K562 (cell line): ENCODE measurements at regions not wholly inside any gene's neighbourhood (a gene's known extent, or its start where the extent isn't known, plus 50 kb on each side); places are given as distances from the start of the nearest gene placed in this dataset.

ENCODE experiments used
- ETV1 ChIP-seq: fragments of 450-650 bp; conservative IDR thresholded peaks from 2 replicates; pipeline ENCODE4 v1.6.1; 2016; ENCODE audit warnings: missing genetic modification characterization, control low read depth, low read depth, missing compliant biosample characterization
- HNRNPUL1 ChIP-seq: fragments of 200-400 bp; formaldehyde crosslinking; IDR thresholded peaks from 2 replicates; pipeline ENCODE4 v1.6.1; 2017; ENCODE audit warnings: low read length
- SAP30 ChIP-seq: fragments of 200-600 bp; sonication (generic); IDR thresholded peaks from 2 replicates; pipeline ENCODE4 v1.6.1; 2012; ENCODE audit warnings: borderline replicate concordance, low read depth, mild to moderate bottlenecking, moderate library complexity, low read length, control low read depth, inconsistent platforms; ENCODE audit not compliant: insufficient read depth, poor library complexity, severe bottlenecking
- TCF7L2 ChIP-seq: fragments of 150-350 bp; IDR thresholded peaks from 2 replicates; pipeline ENCODE4 v1.6.1; 2016; ENCODE audit warnings: low read depth, mild to moderate bottlenecking, low read length, moderate library complexity
- YBX1 ChIP-seq: fragments of 450-650 bp; IDR thresholded peaks from 2 replicates; pipeline ENCODE4 v1.7.1; 2016; ENCODE audit warnings: mild to moderate bottlenecking
- ZNF184 ChIP-seq: sonication (generic); formaldehyde crosslinking; IDR thresholded peaks from 2 replicates; pipeline ENCODE4 v1.5.0; 2020; ENCODE audit warnings: missing genetic modification reagents
- ZNF239 ChIP-seq: fragments of 250-450 bp; sonication (Bioruptor Pico); IDR thresholded peaks from 2 replicates; pipeline ENCODE4 v1.4.0; 2020; ENCODE audit warnings: mild to moderate bottlenecking
- TF ChIP-seq, protein P1 (sequence below), 2 experiments: fragments of 250-450 bp in 1 of 2; fragments of 450-650 bp in 1 of 2; sonication (Bioruptor Pico) in 1 of 2; IDR thresholded peaks; 2 replicates each; pipeline versions ENCODE4 v1.6.1 to v1.8.0; 2016 to 2021; ENCODE audit warnings: mild to moderate bottlenecking in 2 of 2, moderate library complexity in 2 of 2, missing compliant biosample characterization in 1 of 2, missing genetic modification characterization in 1 of 2
- TF ChIP-seq, protein P2 (sequence below): fragments of 450-650 bp; IDR thresholded peaks from 2 replicates; pipeline ENCODE4 v1.6.1; 2017; ENCODE audit warnings: antibody characterized with exemption, mild to moderate bottlenecking
- TF ChIP-seq, protein P3 (sequence below): sonication (generic); formaldehyde crosslinking; IDR thresholded peaks from 2 replicates; pipeline ENCODE4 v1.8.0; 2023; ENCODE audit warnings: mild to moderate bottlenecking, missing genetic modification reagents
- TF ChIP-seq, protein P4 (sequence below), 3 experiments: IDR thresholded peaks in 2 of 3; conservative IDR thresholded peaks in 1 of 3; 2 replicates each; pipeline ENCODE4 v1.5.1; 2011 to 2012; ENCODE audit warnings: low read length in 3 of 3, mild to moderate bottlenecking in 3 of 3, control low read depth in 2 of 3, improper control_type of control experiment in 1 of 3, inconsistent platforms in 1 of 3, low read depth in 1 of 3, mixed read lengths in 1 of 3, moderate library complexity in 1 of 3; ENCODE audit not compliant: insufficient read depth in 2 of 3

DNA sequence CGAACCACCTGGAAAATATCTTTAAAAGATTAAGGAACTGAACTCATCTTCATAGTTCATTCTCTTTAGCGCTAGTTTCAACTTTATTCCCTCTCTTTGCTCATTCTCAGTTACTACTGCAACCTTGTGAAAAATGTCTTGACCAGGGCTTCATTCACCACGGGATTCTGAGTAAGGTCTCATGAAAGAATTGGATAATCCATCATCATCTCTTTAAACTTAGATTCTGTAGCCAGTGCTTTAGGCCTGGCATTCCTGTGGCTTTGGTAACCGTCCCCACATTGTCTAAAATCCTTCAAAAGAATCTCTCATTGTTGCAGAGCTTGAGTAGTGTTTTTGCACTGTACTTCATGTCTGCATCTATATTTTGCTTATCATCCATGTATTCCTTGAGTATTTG, 229.5 kb downstream of the ETAA1 start (continued):
- TF ChIP-seq, protein P1, sequence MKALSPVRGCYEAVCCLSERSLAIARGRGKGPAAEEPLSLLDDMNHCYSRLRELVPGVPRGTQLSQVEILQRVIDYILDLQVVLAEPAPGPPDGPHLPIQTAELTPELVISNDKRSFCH (CRISPR knock-in tag; IDR thresholded peaks at IDR 0.05) = no peak
- TF ChIP-seq, protein P1 (tag; IDR thresholded peaks at IDR 0.05) = no peak
- TF ChIP-seq, protein P2, sequence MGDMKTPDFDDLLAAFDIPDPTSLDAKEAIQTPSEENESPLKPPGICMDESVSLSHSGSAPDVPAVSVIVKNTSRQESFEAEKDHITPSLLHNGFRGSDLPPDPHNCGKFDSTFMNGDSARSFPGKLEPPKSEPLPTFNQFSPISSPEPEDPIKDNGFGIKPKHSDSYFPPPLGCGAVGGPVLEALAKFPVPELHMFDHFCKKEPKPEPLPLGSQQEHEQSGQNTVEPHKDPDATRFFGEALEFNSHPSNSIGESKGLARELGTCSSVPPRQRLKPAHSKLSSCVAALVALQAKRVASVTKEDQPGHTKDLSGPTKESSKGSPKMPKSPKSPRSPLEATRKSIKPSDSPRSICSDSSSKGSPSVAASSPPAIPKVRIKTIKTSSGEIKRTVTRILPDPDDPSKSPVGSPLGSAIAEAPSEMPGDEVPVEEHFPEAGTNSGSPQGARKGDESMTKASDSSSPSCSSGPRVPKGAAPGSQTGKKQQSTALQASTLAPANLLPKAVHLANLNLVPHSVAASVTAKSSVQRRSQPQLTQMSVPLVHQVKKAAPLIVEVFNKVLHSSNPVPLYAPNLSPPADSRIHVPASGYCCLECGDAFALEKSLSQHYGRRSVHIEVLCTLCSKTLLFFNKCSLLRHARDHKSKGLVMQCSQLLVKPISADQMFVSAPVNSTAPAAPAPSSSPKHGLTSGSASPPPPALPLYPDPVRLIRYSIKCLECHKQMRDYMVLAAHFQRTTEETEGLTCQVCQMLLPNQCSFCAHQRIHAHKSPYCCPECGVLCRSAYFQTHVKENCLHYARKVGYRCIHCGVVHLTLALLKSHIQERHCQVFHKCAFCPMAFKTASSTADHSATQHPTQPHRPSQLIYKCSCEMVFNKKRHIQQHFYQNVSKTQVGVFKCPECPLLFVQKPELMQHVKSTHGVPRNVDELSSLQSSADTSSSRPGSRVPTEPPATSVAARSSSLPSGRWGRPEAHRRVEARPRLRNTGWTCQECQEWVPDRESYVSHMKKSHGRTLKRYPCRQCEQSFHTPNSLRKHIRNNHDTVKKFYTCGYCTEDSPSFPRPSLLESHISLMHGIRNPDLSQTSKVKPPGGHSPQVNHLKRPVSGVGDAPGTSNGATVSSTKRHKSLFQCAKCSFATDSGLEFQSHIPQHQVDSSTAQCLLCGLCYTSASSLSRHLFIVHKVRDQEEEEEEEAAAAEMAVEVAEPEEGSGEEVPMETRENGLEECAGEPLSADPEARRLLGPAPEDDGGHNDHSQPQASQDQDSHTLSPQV = no peak
- no peak for TF ChIP-seq HNRNPUL1
- TF ChIP-seq YBX1 = no peak
- TF ChIP-seq ZNF239 (CRISPR knock-in tag) = no peak
- TF ChIP-seq ETV1 (tag) = no peak
- TF ChIP-seq ZNF184 (CRISPR knock-in tag) = no peak
- TF ChIP-seq, protein P3, sequence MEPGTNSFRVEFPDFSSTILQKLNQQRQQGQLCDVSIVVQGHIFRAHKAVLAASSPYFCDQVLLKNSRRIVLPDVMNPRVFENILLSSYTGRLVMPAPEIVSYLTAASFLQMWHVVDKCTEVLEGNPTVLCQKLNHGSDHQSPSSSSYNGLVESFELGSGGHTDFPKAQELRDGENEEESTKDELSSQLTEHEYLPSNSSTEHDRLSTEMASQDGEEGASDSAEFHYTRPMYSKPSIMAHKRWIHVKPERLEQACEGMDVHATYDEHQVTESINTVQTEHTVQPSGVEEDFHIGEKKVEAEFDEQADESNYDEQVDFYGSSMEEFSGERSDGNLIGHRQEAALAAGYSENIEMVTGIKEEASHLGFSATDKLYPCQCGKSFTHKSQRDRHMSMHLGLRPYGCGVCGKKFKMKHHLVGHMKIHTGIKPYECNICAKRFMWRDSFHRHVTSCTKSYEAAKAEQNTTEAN (CRISPR knock-in tag) = no peak
- no peak for TF ChIP-seq SAP30
- TF ChIP-seq, protein P4, sequence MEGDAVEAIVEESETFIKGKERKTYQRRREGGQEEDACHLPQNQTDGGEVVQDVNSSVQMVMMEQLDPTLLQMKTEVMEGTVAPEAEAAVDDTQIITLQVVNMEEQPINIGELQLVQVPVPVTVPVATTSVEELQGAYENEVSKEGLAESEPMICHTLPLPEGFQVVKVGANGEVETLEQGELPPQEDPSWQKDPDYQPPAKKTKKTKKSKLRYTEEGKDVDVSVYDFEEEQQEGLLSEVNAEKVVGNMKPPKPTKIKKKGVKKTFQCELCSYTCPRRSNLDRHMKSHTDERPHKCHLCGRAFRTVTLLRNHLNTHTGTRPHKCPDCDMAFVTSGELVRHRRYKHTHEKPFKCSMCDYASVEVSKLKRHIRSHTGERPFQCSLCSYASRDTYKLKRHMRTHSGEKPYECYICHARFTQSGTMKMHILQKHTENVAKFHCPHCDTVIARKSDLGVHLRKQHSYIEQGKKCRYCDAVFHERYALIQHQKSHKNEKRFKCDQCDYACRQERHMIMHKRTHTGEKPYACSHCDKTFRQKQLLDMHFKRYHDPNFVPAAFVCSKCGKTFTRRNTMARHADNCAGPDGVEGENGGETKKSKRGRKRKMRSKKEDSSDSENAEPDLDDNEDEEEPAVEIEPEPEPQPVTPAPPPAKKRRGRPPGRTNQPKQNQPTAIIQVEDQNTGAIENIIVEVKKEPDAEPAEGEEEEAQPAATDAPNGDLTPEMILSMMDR (IDR thresholded peaks at IDR 0.05 in 2 of 3, conservative IDR thresholded peaks at IDR 0.05 in 1 of 3; ENCODE audit: insufficient read depth in 2 of 3, low read depth in 1 of 3, low read length in 3 of 3) = no peak
- TF ChIP-seq TCF7L2 = no peak
